WTC11 (cell line): ENCODE measurements at regions not wholly inside any gene's neighbourhood (a gene's known extent, or its start where the extent isn't known, plus 50 kb on each side); places are given as distances from the start of the nearest gene placed in this dataset.

Source experiments
- ATAC-seq: fragments of 200-7000 bp; cut with Tn5 transposase; 2 replicates; pipeline ENCODE4 v1.10.0; 2021; ENCODE audit warnings: mild to moderate bottlenecking, moderate library complexity
- CTCF ChIA-PET: fragments of 300-600 bp; sonication (Branson Sonifier 250); formaldehyde crosslinking; loops from one replicate; lab custom pipeline; 2021; ENCODE audit warnings: antibody characterized with exemption; lab: Charles Lee
- POLR2A ChIA-PET: fragments of 350-600 bp; sonication (Branson Sonifier 250); formaldehyde crosslinking; loops from one replicate; lab custom pipeline; 2021; ENCODE audit warnings: antibody characterized with exemption; lab: Charles Lee
- DNase-seq: peaks from one replicate; pipeline ENCODE4 v3.0.0; 2021; ENCODE audit warnings: low spot score
- H3K27ac Mint-ChIP-seq: 2 replicates; pipeline ENCODE4 v1.8.0; 2021; ENCODE audit warnings: mixed read lengths
- H3K27me3 Mint-ChIP-seq: 2 replicates; pipeline ENCODE4 v1.8.0; 2021; ENCODE audit warnings: low read depth, mild to moderate bottlenecking, moderate library complexity, mixed read lengths
- H3K36me3 Mint-ChIP-seq: 2 replicates; pipeline ENCODE4 v1.8.0; 2021; ENCODE audit warnings: mixed read lengths
- H3K4me1 Mint-ChIP-seq: 2 replicates; pipeline ENCODE4 v1.8.0; 2022; ENCODE audit warnings: mixed read lengths
- H3K4me3 Mint-ChIP-seq: 2 replicates; pipeline ENCODE4 v1.8.0; 2021; ENCODE audit warnings: mild to moderate bottlenecking, moderate library complexity, mixed read lengths
- H3K9me3 Mint-ChIP-seq: 2 replicates; pipeline ENCODE4 v1.8.0; 2021; ENCODE audit warnings: mixed read lengths
- ATF1 ChIP-seq: sonication (generic); formaldehyde crosslinking; IDR thresholded peaks from 2 replicates; pipeline ENCODE4 v1.8.1; 2023; ENCODE audit warnings: mild to moderate bottlenecking, moderate library complexity, missing genetic modification reagents
- CDX4 ChIP-seq: fragments of 250-450 bp; sonication (Bioruptor Pico); IDR thresholded peaks from 2 replicates; pipeline ENCODE4 v1.9.0; 2021; ENCODE audit warnings: moderate library complexity, mild to moderate bottlenecking, inconsistent platforms, borderline replicate concordance
- ERG ChIP-seq: fragments of 250-450 bp; sonication (Bioruptor Pico); IDR thresholded peaks from 2 replicates; pipeline ENCODE4 v1.8.0; 2021; ENCODE audit warnings: mild to moderate bottlenecking
- FOXK1 ChIP-seq: sonication (generic); formaldehyde crosslinking; IDR thresholded peaks from 2 replicates; pipeline ENCODE4 v1.8.0; 2022; ENCODE audit warnings: mild to moderate bottlenecking, moderate library complexity, missing genetic modification reagents
- GTF2I ChIP-seq: fragments of 250-450 bp; sonication (Bioruptor Pico); conservative IDR thresholded peaks from 2 replicates; pipeline ENCODE4 v1.4.0; 2021; ENCODE audit warnings: mild to moderate bottlenecking
- HMGXB4 ChIP-seq: sonication (generic); formaldehyde crosslinking; IDR thresholded peaks from 2 replicates; pipeline ENCODE4 v1.8.1; 2023; ENCODE audit warnings: mild to moderate bottlenecking, moderate library complexity, missing genetic modification reagents
- KAT7 ChIP-seq: sonication (generic); formaldehyde crosslinking; IDR thresholded peaks from 2 replicates; pipeline ENCODE4 v1.8.1; 2023; ENCODE audit warnings: missing genetic modification reagents, mild to moderate bottlenecking, borderline replicate concordance
- MXD4 ChIP-seq: fragments of 250-450 bp; sonication (Bioruptor Pico); IDR thresholded peaks from 2 replicates; pipeline ENCODE4 v1.8.0; 2021; ENCODE audit warnings: mild to moderate bottlenecking, moderate library complexity, borderline replicate concordance
- NFATC4 ChIP-seq: fragments of 250-450 bp; sonication (Bioruptor Pico); IDR thresholded peaks from 2 replicates; pipeline ENCODE4 v1.9.0; 2021; ENCODE audit warnings: mild to moderate bottlenecking
- NFE2L1 ChIP-seq: sonication (generic); formaldehyde crosslinking; IDR thresholded peaks from 2 replicates; pipeline ENCODE4 v1.8.1; 2023; ENCODE audit warnings: missing genetic modification reagents
- NR1H2 ChIP-seq: sonication (generic); formaldehyde crosslinking; IDR thresholded peaks from 2 replicates; pipeline ENCODE4 v1.9.0; 2021; ENCODE audit warnings: mild to moderate bottlenecking, moderate library complexity, missing genetic modification reagents
- STAT6 ChIP-seq: sonication (generic); formaldehyde crosslinking; conservative IDR thresholded peaks from 2 replicates; pipeline ENCODE4 v1.8.1; 2023; ENCODE audit warnings: mild to moderate bottlenecking, low read depth, missing genetic modification reagents, moderate library complexity
- TEAD1 ChIP-seq: sonication (generic); formaldehyde crosslinking; IDR thresholded peaks from 2 replicates; pipeline ENCODE4 v1.8.0; 2022; ENCODE audit warnings: mild to moderate bottlenecking, missing genetic modification reagents
- TEAD4 ChIP-seq: sonication (generic); formaldehyde crosslinking; IDR thresholded peaks from 2 replicates; pipeline ENCODE4 v1.8.0; 2022; ENCODE audit warnings: mild to moderate bottlenecking, missing genetic modification reagents
- TP53 ChIP-seq: sonication (generic); formaldehyde crosslinking; IDR thresholded peaks from 2 replicates; pipeline ENCODE4 v1.8.1; 2023; ENCODE audit warnings: mild to moderate bottlenecking, missing genetic modification reagents
- ZBTB43 ChIP-seq: sonication (generic); formaldehyde crosslinking; IDR thresholded peaks from 2 replicates; pipeline ENCODE4 v1.8.1; 2023; ENCODE audit warnings: mild to moderate bottlenecking, missing genetic modification reagents
- ZNF121 ChIP-seq: sonication (generic); formaldehyde crosslinking; IDR thresholded peaks from 2 replicates; pipeline ENCODE4 v1.8.0; 2023; ENCODE audit warnings: missing genetic modification reagents
- ZNF138 ChIP-seq: sonication (generic); formaldehyde crosslinking; conservative IDR thresholded peaks from 2 replicates; pipeline ENCODE4 v1.8.1; 2022; ENCODE audit warnings: mild to moderate bottlenecking, moderate library complexity, missing genetic modification reagents
- ZNF396 ChIP-seq: fragments of 250-450 bp; sonication (Bioruptor Pico); IDR thresholded peaks from 2 replicates; pipeline ENCODE4 v1.8.0; 2021; ENCODE audit warnings: mild to moderate bottlenecking, moderate library complexity, borderline replicate concordance
- ZNF425 ChIP-seq: fragments of 250-450 bp; sonication (Bioruptor Pico); conservative IDR thresholded peaks from 2 replicates; pipeline ENCODE4 v1.9.0; 2021; ENCODE audit warnings: mild to moderate bottlenecking

- ChIA-PET POLR2A (no interaction called here), CTCF (no interaction called here)
- Mint-ChIP-seq H3K4me3 (no peak overlapping the region), H3K27me3 (no peaks in the 10 kb centered on the region), H3K36me3 (no peaks in the 10 kb centered on the region), H3K27ac (no peak overlapping the region), H3K4me1 (peaks cover 6% of the 10 kb centered on the region), H3K9me3 (no peaks in the 10 kb centered on the region)
- no peak for ATAC-seq
- no peak for DNase-seq
- TF ChIP-seq ATF1 (CRISPR knock-in tag) (no peak), STAT6 (no peak)
Observed at GRCh38 chr5:88964831-88965230, 81.8 kb upstream of the MEF2C start.

GRCh38 chr5:88957013-88957412 lies 74.0 kb upstream of the MEF2C start:
- Mint-ChIP-seq H3K9me3 (no peaks in the 10 kb centered on the region), H3K4me1 (peaks cover 28% of the 10 kb centered on the region), H3K36me3 (no peaks in the 10 kb centered on the region), H3K27me3 (no peaks in the 10 kb centered on the region), H3K4me3 (no peak overlapping the region), H3K27ac (no peak overlapping the region)
- ATAC-seq: no peak
- TF ChIP-seq KAT7 (CRISPR knock-in tag) (no peak), TP53 (CRISPR knock-in tag) (no peak), FOXK1 (CRISPR knock-in tag) (no peak), NR1H2 (CRISPR knock-in tag) (no peak)
- DNase-seq: no peak
- ChIA-PET CTCF (no interaction called here), POLR2A (no interaction called here)

GRCh38 chr5:88956416-88956815 lies 73.4 kb upstream of the MEF2C start:
- Mint-ChIP-seq H3K4me3 (no peak overlapping the region), H3K27ac (no peak overlapping the region)
- CTCF ChIA-PET: no interaction called here

GRCh38 chr5:88955403-88955802 lies 72.4 kb upstream of the MEF2C start:
- Mint-ChIP-seq H3K9me3 (no peaks in the 10 kb centered on the region), H3K27ac (no peak overlapping the region; the same call in 1 of the 2 replicates), H3K4me1 (peaks cover 31% of the 10 kb centered on the region), H3K36me3 (no peaks in the 10 kb centered on the region), H3K27me3 (no peaks in the 10 kb centered on the region), H3K4me3 (no peak overlapping the region)
- DNase-seq (peak; percentile 15), ATAC-seq (peak; percentile 78)
- ChIA-PET CTCF (interaction anchor here (0.6 kb wide), 1 partner anchor 135 kb away, joined by 3 read pairs; no protein-coding TSS in a partner anchor), POLR2A (no interaction called here)
- TF ChIP-seq NFATC4 (no peak), ZBTB43 (CRISPR knock-in tag) (no peak), MXD4 (CRISPR knock-in tag) (no peak), NFE2L1 (CRISPR knock-in tag) (no peak), ZNF425 (no peak), CDX4 (CRISPR knock-in tag) (no peak), ZNF121 (CRISPR knock-in tag) (no peak), ZNF138 (CRISPR knock-in tag) (no peak), GTF2I (no peak), HMGXB4 (no peak)

More at GRCh38 chr5:88956416-88956815, 73.4 kb upstream of the MEF2C start:
- DNase-seq (no peak), ATAC-seq (no peak)
- no peaks in the 10 kb centered on the region for H3K9me3 Mint-ChIP-seq
- H3K36me3 Mint-ChIP-seq: no peaks in the 10 kb centered on the region
- peaks cover 28% of the 10 kb centered on the region for H3K4me1 Mint-ChIP-seq
- POLR2A ChIA-PET: no interaction called here
- H3K27me3 Mint-ChIP-seq: no peaks in the 10 kb centered on the region
- TF ChIP-seq ZNF396 (no peak), TEAD1 (CRISPR knock-in tag) (no peak), TEAD4 (CRISPR knock-in tag) (no peak), ERG (CRISPR knock-in tag) (no peak)
